Caki2 (cell line): ENCODE measurements at regions not wholly inside any gene's neighbourhood (a gene's known extent, or its start where the extent isn't known, plus 50 kb on each side); places are given as distances from the start of the nearest gene placed in this dataset.
A peak's percentile ranks its signal among the peaks of the same experiment; 100 is the strongest.

Source experiments
- DNase-seq: peaks from one replicate; pipeline ENCODE4 v3.0.0-alpha.2; 2015; ENCODE audit warnings: low read depth
- in situ Hi-C: cut with HindIII; loops from 2 replicates; pipeline ENCODE4 v1.10.0; 2016; ENCODE audit warnings: low sequenced_read_pairs, low pct_unique_long_range_greater_than_20kb, mixed read lengths

- in situ Hi-C loops: no loop called here
- DNase-seq: no peak
Observed at GRCh38 chr11:128310005-128310404, 277.4 kb downstream of the ETS1 start.

GRCh38 chr11:128308794-128309193 lies 278.6 kb downstream of the ETS1 start:
- in situ Hi-C loops: no loop called here

GRCh38 chr11:128305588-128305987 lies 281.8 kb downstream of the ETS1 start:
- in situ Hi-C loops: no loop called here
- no peak for DNase-seq

More at GRCh38 chr11:128308794-128309193, 278.6 kb downstream of the ETS1 start:
- DNase-seq: no peak

- DNase-seq: no peak
- in situ Hi-C loops: no loop called here
Observed at GRCh38 chr11:128304666-128305485, 282.5 kb downstream of the ETS1 start.

GRCh38 chr11:128304116-128304515 lies 283.2 kb downstream of the ETS1 start:
- in situ Hi-C loops: no loop called here
- no peak for DNase-seq

GRCh38 chr11:128303383-128303782 lies 284.0 kb downstream of the ETS1 start:
- in situ Hi-C loops: no loop called here
- DNase-seq: no peak

- DNase-seq: no peak
- in situ Hi-C loops: no loop called here
Observed at GRCh38 chr11:128302425-128303186, 284.8 kb downstream of the ETS1 start.

GRCh38 chr11:128301756-128302155 lies 285.6 kb downstream of the ETS1 start:
- no peak for DNase-seq
- in situ Hi-C loops: no loop called here

GRCh38 chr11:128300785-128301184 lies 286.6 kb downstream of the ETS1 start:
- DNase-seq: no peak
- in situ Hi-C loops: no loop called here

GRCh38 chr11:128299132-128299726 lies 288.1 kb downstream of the ETS1 start:
- no peak for DNase-seq
- in situ Hi-C loops: no loop called here

GRCh38 chr11:128298271-128298670 lies 289.1 kb downstream of the ETS1 start:
- DNase-seq: no peak
- in situ Hi-C loops: no loop called here

GRCh38 chr11:128297805-128298204 lies 289.6 kb downstream of the ETS1 start:
- in situ Hi-C loops: no loop called here
- DNase-seq: no peak

- in situ Hi-C loops: no loop called here
- DNase-seq: peak; percentile 1
Observed at GRCh38 chr11:128297091-128297651, 290.2 kb downstream of the ETS1 start.

GRCh38 chr11:128294671-128295050 lies 292.7 kb downstream of the ETS1 start:
- DNase-seq: no peak
- in situ Hi-C loops: no loop called here

GRCh38 chr11:128294001-128294670 lies 293.2 kb downstream of the ETS1 start:
- no peak for DNase-seq
- in situ Hi-C loops: no loop called here

- in situ Hi-C loops: no loop called here
- no peak for DNase-seq
Observed at GRCh38 chr11:128291835-128292234, 295.5 kb downstream of the ETS1 start.

GRCh38 chr11:128291007-128291406 lies 296.4 kb downstream of the ETS1 start:
- DNase-seq: no peak
- in situ Hi-C loops: no loop called here

- DNase-seq: peak; percentile 36
- in situ Hi-C loops: no loop called here
Observed at GRCh38 chr11:128290106-128290840, 297.1 kb downstream of the ETS1 start.
